ENCODE measurements at regions not wholly inside any gene's neighbourhood (a gene's known extent, or its start where the extent isn't known, plus 50 kb on each side); places are given as distances from the start of the nearest gene placed in this dataset.

- no peaks in the 10 kb centered on the region for H3K9me3 ChIP-seq
- no peak for DNase-seq
- intact Hi-C loops (cut with DNase I) = no loop called here
- peaks cover 0 to 55% (median 25%) of the 10 kb centered on the region in 9 donors for H3K27me3 ChIP-seq
- no peak for TF ChIP-seq CTCF (IDR thresholded peaks at IDR 0.05)
- no peak for TF ChIP-seq POLR2A (IDR thresholded peaks at IDR 0.05)
- H3K36me3 ChIP-seq = no peaks in the 10 kb centered on the region
- H3K4me3 ChIP-seq = no peak overlapping the region
- no peak overlapping the region for H3K27ac ChIP-seq
- no peak for ATAC-seq
- H3K4me1 ChIP-seq = no peaks in the 10 kb centered on the region
- WGBS, 4 donors = 25 to 39% (median 28%) methylated on average over 25 to 30 of the region's 30 CpGs
Measured at GRCh38 chr17:79315358-79316105, 240.9 kb downstream of the ENGASE start.

- Histone ChIP-seq H3K36me3 (no peaks in the 10 kb centered on the region), H3K4me3 (no peak overlapping the region), H3K4me1 (no peaks in the 10 kb centered on the region), H3K27me3 (peaks cover 0 to 56% (median 21%) of the 10 kb centered on the region in 9 donors), H3K9me3 (no peaks in the 10 kb centered on the region), H3K27ac (no peak overlapping the region)
- no peak for ATAC-seq
- intact Hi-C loops (cut with DNase I) = no loop called here
- WGBS, 4 donors = 65 to 75% (median 67%) methylated on average over 13 of the region's 13 CpGs
- TF ChIP-seq CTCF (IDR thresholded peaks at IDR 0.05) (no peak), POLR2A (IDR thresholded peaks at IDR 0.05) (no peak)
- no peak for DNase-seq
Measured at GRCh38 chr17:79314617-79315357, 240.2 kb downstream of the ENGASE start.

- Histone ChIP-seq H3K9me3 (no peaks in the 10 kb centered on the region), H3K4me1 (peaks cover 0 to 13% (median 11%) of the 10 kb centered on the region in 12 donors), H3K36me3 (no peaks in the 10 kb centered on the region), H3K27me3 (peaks cover 0 to 46% (median 18%) of the 10 kb centered on the region in 9 donors), H3K27ac (no peak overlapping the region), H3K4me3 (no peak overlapping the region)
- TF ChIP-seq CTCF (IDR thresholded peaks at IDR 0.05) (no peak), POLR2A (IDR thresholded peaks at IDR 0.05) (no peak)
- ATAC-seq (no peak), DNase-seq (no peak)
- intact Hi-C loops (cut with DNase I) = no loop called here
- WGBS, 4 donors = 82 to 89% (median 85%) methylated on average over 4 of the region's 4 CpGs
Measured at GRCh38 chr17:79311373-79311772, 236.7 kb downstream of the ENGASE start.
